H1 (cell line): ENCODE measurements at regions not wholly inside any gene's neighbourhood (a gene's known extent, or its start where the extent isn't known, plus 50 kb on each side); places are given as distances from the start of the nearest gene placed in this dataset.

Source experiments
- CTCF ChIA-PET: fragments of 300-600 bp; sonication (Branson Sonifier 250); formaldehyde crosslinking; loops from one replicate; lab custom pipeline; 2021; ENCODE audit not compliant: partially characterized antibody; lab: Charles Lee
- POLR2A ChIA-PET: fragments of 300-600 bp; sonication (Branson Sonifier 250); formaldehyde crosslinking; loops from one replicate; lab custom pipeline; 2021; ENCODE audit warnings: inconsistent platforms; ENCODE audit not compliant: partially characterized antibody; lab: Charles Lee
- DNase-seq, 2 experiments: peaks; one replicate each; pipeline versions ENCODE4 v3.0.0 to v3.0.0-alpha.2; 2010 to 2022; ENCODE audit warnings: low spot score in 2 of 2, low read depth in 1 of 2, mixed read lengths in 1 of 2
- FAIRE-seq: peaks from 2 replicates; lab custom pipeline; 2011; peaks lifted over from hg19 to GRCh38; lab: Jason Lieb, UNC
- H2AFZ ChIP-seq: 2 replicates; pipeline ENCODE4 v1.8.1; 2012; ENCODE audit warnings: low read length, inconsistent platforms
- H2AK5ac ChIP-seq: 2 replicates; pipeline ENCODE4 v1.6.1; 2013; ENCODE audit warnings: low read depth, low read length
- H2BK120ac ChIP-seq: replicated peaks from 2 replicates; pipeline ENCODE3; 2013; ENCODE audit warnings: low read depth, low read length, inconsistent platforms
- H2BK12ac ChIP-seq: 2 replicates; pipeline ENCODE4 v1.6.1; 2013; ENCODE audit warnings: low read depth, low read length
- H2BK15ac ChIP-seq: 2 replicates; pipeline ENCODE4 v1.6.1; 2013; ENCODE audit warnings: low read length
- H2BK20ac ChIP-seq: 2 replicates; pipeline ENCODE4 v1.6.1; 2013; ENCODE audit warnings: low read length
- H2BK5ac ChIP-seq: 2 replicates; pipeline ENCODE4 v1.6.1; 2013; ENCODE audit warnings: low read depth, low read length
- H3K14ac ChIP-seq: 2 replicates; pipeline ENCODE4 v1.6.1; 2013; ENCODE audit warnings: inconsistent platforms; ENCODE audit not compliant: insufficient read length
- H3K18ac ChIP-seq: 2 replicates; pipeline ENCODE4 v1.6.1; 2013; ENCODE audit warnings: low read length; ENCODE audit errors: extremely low read depth
- H3K23ac ChIP-seq: 2 replicates; pipeline ENCODE4 v1.6.1; 2013; ENCODE audit warnings: inconsistent platforms; ENCODE audit not compliant: insufficient read length
- H3K23me2 ChIP-seq: 2 replicates; pipeline ENCODE4 v1.6.1; 2013; ENCODE audit warnings: low read depth, low read length
- H3K27ac ChIP-seq: 2 replicates; pipeline ENCODE4 v1.6.1; 2011; ENCODE audit warnings: low read depth, low read length, inconsistent platforms
- H3K27me3 ChIP-seq, 4 experiments: replicated peaks in 1 of 4; 1 replicate in 1 of 4; 2 replicates in 3 of 4; pipeline versions ENCODE4 v1.6.1 to v1.8.1; 2011 to 2013; ENCODE audit warnings: low read length in 3 of 4, mild to moderate bottlenecking in 3 of 4, inconsistent platforms in 2 of 4, mixed read lengths in 2 of 4, moderate library complexity in 1 of 4; ENCODE audit not compliant: control insufficient read depth in 3 of 4, insufficient read depth in 3 of 4; ENCODE audit errors: extremely low read depth in 1 of 4
- H3K36me3 ChIP-seq, 4 experiments: 2 replicates each; pipeline versions ENCODE4 v1.6.1 to v1.8.1; 2011 to 2013; ENCODE audit warnings: mild to moderate bottlenecking in 4 of 4, low read length in 3 of 4, moderate library complexity in 2 of 4, control low read depth in 1 of 4, inconsistent platforms in 1 of 4; ENCODE audit not compliant: insufficient read depth in 4 of 4, control insufficient read depth in 2 of 4
- H3K4ac ChIP-seq: replicated peaks from 2 replicates; pipeline ENCODE3; 2013; ENCODE audit warnings: low read length, low read depth, mixed read lengths, inconsistent platforms; ENCODE audit not compliant: insufficient read length
- H3K4me1 ChIP-seq, 4 experiments: replicated peaks in 1 of 4; 1 replicate in 1 of 4; 2 replicates in 3 of 4; pipeline versions ENCODE4 v1.6.1 to v1.8.1; 2011 to 2013; ENCODE audit warnings: low read length in 3 of 4, inconsistent platforms in 2 of 4, mixed read lengths in 1 of 4; ENCODE audit not compliant: insufficient read depth in 4 of 4, control insufficient read depth in 3 of 4
- H3K4me2 ChIP-seq, 2 experiments: 2 replicates each; pipeline versions ENCODE4 v1.6.1 to v1.8.1; 2011 to 2013; ENCODE audit warnings: low read depth in 2 of 2, low read length in 2 of 2, control low read depth in 1 of 2, inconsistent platforms in 1 of 2, mild to moderate bottlenecking in 1 of 2; ENCODE audit not compliant: insufficient read depth in 1 of 2
- H3K4me3 ChIP-seq, 4 experiments: fragments of 200-600, 300-600 bp in 1 of 4; sonication (generic), shearing (Covaris generic), sonication (Bioruptor Twin) in 1 of 4; 2 replicates each; pipeline versions ENCODE4 v1.5.1 to v1.8.1; 2011 to 2016; ENCODE audit warnings: low read length in 4 of 4, low read depth in 3 of 4, control low read depth in 2 of 4, inconsistent platforms in 2 of 4, mild to moderate bottlenecking in 2 of 4, mixed read lengths in 1 of 4, moderate library complexity in 1 of 4; ENCODE audit not compliant: insufficient read depth in 2 of 4; ENCODE audit errors: extremely low read depth in 1 of 4
- H3K56ac ChIP-seq: replicated peaks from 2 replicates; pipeline ENCODE3; 2013; ENCODE audit warnings: low read depth, mild to moderate bottlenecking, mixed read lengths, low read length, inconsistent platforms; ENCODE audit not compliant: insufficient read length
- H3K79me1 ChIP-seq: 2 replicates; pipeline ENCODE4 v1.6.1; 2013; ENCODE audit warnings: low read depth, low read length, control low read depth
- H3K79me2 ChIP-seq, 2 experiments: 2 replicates each; pipeline versions ENCODE4 v1.6.1 to v1.8.1; 2012 to 2013; ENCODE audit warnings: low read length in 2 of 2, mild to moderate bottlenecking in 2 of 2, inconsistent platforms in 1 of 2; ENCODE audit not compliant: insufficient read depth in 2 of 2, control insufficient read depth in 1 of 2
- H3K9ac ChIP-seq, 4 experiments: replicated peaks in 1 of 4; 1 replicate in 1 of 4; 2 replicates in 3 of 4; pipeline versions ENCODE4 v1.6.1 to v1.8.1; 2011 to 2013; ENCODE audit warnings: low read depth in 3 of 4, low read length in 3 of 4, control low read depth in 2 of 4, mild to moderate bottlenecking in 2 of 4, moderate library complexity in 2 of 4, inconsistent platforms in 1 of 4; ENCODE audit errors: extremely low read depth in 1 of 4
- H3K9me3 ChIP-seq, 2 experiments: 2 replicates each; pipeline versions ENCODE4 v1.6.1 to v1.8.1; 2012 to 2013; ENCODE audit warnings: mild to moderate bottlenecking in 2 of 2, moderate library complexity in 2 of 2, control low read depth in 1 of 2, inconsistent platforms in 1 of 2, low read depth in 1 of 2, low read length in 1 of 2, mixed read lengths in 1 of 2; ENCODE audit not compliant: insufficient read depth in 2 of 2
- H4K20me1 ChIP-seq, 2 experiments: replicated peaks in 1 of 2; 2 replicates each; pipeline versions ENCODE3 to v1.8.1; 2011 to 2013; ENCODE audit warnings: inconsistent platforms in 2 of 2, low read length in 2 of 2, mild to moderate bottlenecking in 1 of 2; ENCODE audit not compliant: insufficient read depth in 2 of 2, control insufficient read depth in 1 of 2
- H4K5ac ChIP-seq: 2 replicates; pipeline ENCODE4 v1.6.1; 2013; ENCODE audit warnings: low read length, low read depth, mixed read lengths, inconsistent platforms; ENCODE audit not compliant: insufficient read length
- H4K8ac ChIP-seq: 2 replicates; pipeline ENCODE4 v1.8.0; 2013; ENCODE audit warnings: mild to moderate bottlenecking, moderate library complexity, low read length, inconsistent platforms; ENCODE audit not compliant: insufficient read depth; ENCODE audit errors: extremely low read depth
- H4K91ac ChIP-seq: replicated peaks from 2 replicates; pipeline ENCODE3; 2013; ENCODE audit warnings: low read length, mixed read lengths, inconsistent platforms; ENCODE audit not compliant: insufficient read length
- BRCA1 ChIP-seq: IDR thresholded peaks from 2 replicates; pipeline ENCODE4 v1.6.1; 2012; ENCODE audit warnings: low read depth, low read length, improper control_type of control experiment
- CBX8 ChIP-seq: fragments of 300-800, 300-1000 bp; sonication (generic); IDR thresholded peaks from 2 replicates; pipeline ENCODE4 v1.7.1; 2016; ENCODE audit warnings: low read depth, low read length, borderline replicate concordance
- EP300 ChIP-seq, 2 experiments: IDR thresholded peaks; 1 replicate in 1 of 2; 2 replicates in 1 of 2; pipeline ENCODE4 v1.6.1; 2011 to 2012; ENCODE audit warnings: low read depth in 2 of 2, low read length in 2 of 2, mild to moderate bottlenecking in 2 of 2, borderline replicate concordance in 1 of 2, inconsistent platforms in 1 of 2, moderate library complexity in 1 of 2
- POLR2AphosphoS5 ChIP-seq: IDR thresholded peaks from 2 replicates; pipeline ENCODE4 v1.6.1; 2011; ENCODE audit warnings: low read depth, low read length
- RNF2 ChIP-seq: fragments of 200-900, 300-1000 bp; sonication (generic); IDR thresholded peaks from 2 replicates; pipeline ENCODE4 v1.7.1; 2016; ENCODE audit warnings: borderline replicate concordance, low read depth, mild to moderate bottlenecking, antibody characterized with exemption, low read length; ENCODE audit not compliant: poor library complexity, severe bottlenecking; ENCODE audit errors: missing control alignments
- RXRA ChIP-seq: IDR thresholded peaks from 2 replicates; pipeline ENCODE4 v1.6.1; 2011; ENCODE audit warnings: low read depth, mild to moderate bottlenecking, low read length, moderate library complexity; ENCODE audit not compliant: insufficient read depth
- ZNF274 ChIP-seq: IDR thresholded peaks from 2 replicates; pipeline ENCODE4 v1.7.0; 2012; ENCODE audit warnings: low read length, borderline replicate concordance; ENCODE audit errors: extremely low read depth
- WGBS, 2 experiments: shearing (Covaris generic) in 1 of 2; methylation state at CpG; one replicate each; pipeline versions ENCODE4 v1.1.6 to v1.1.7; 2013 to 2015; ENCODE audit warnings: low lambda C conversion rate in 2 of 2, mixed read lengths in 2 of 2, inconsistent platforms in 1 of 2, low coverage in 1 of 2, missing lambda C conversion rate in 1 of 2; ENCODE audit not compliant: insufficient replicate concordance in 2 of 2, insufficient coverage in 1 of 2, insufficient read length in 1 of 2; ENCODE audit errors: extremely low coverage in 1 of 2, missing lambda C conversion rate in 1 of 2; 5-methylcytosine and 5-hydroxymethylcytosine counted together
- TF ChIP-seq, protein P1 (sequence below): IDR thresholded peaks from 2 replicates; pipeline ENCODE4 v1.6.1; 2011; ENCODE audit warnings: low read depth, mild to moderate bottlenecking, low read length; ENCODE audit not compliant: insufficient read depth

- H2BK12ac ChIP-seq, result no peak overlapping the region
- H3K23ac ChIP-seq, result no peak overlapping the region
- no peak overlapping the region for H2AK5ac ChIP-seq
- no peak overlapping the region for H4K5ac ChIP-seq
- no peak overlapping the region for H2BK15ac ChIP-seq
- H3K27me3 ChIP-seq, result no peaks in the 10 kb centered on the region
- no peak overlapping the region for H2AFZ ChIP-seq
- no peak overlapping the region for H3K27ac ChIP-seq
- H3K4ac ChIP-seq, result no peak overlapping the region
- no peaks in the 10 kb centered on the region for H3K36me3 ChIP-seq
- no peak overlapping the region for H3K9ac ChIP-seq
- FAIRE-seq, result no peak
- H3K79me1 ChIP-seq, result no peaks in the 10 kb centered on the region
- H2BK20ac ChIP-seq, result no peak overlapping the region
- no peak overlapping the region for H3K56ac ChIP-seq
- no peak for DNase-seq
- no peak overlapping the region for H3K14ac ChIP-seq
- TF ChIP-seq ZNF274 (no peak), RXRA (no peak), RNF2 (no peak), POLR2AphosphoS5 (no peak), EP300 (IDR thresholded peaks at IDR 0.05; ENCODE audit: borderline replicate concordance in 1 of 2, low read depth in 2 of 2, low read length in 2 of 2) (no peak), BRCA1 (no peak), CBX8 (no peak)
- TF ChIP-seq, protein P1, sequence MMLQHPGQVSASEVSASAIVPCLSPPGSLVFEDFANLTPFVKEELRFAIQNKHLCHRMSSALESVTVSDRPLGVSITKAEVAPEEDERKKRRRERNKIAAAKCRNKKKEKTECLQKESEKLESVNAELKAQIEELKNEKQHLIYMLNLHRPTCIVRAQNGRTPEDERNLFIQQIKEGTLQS, result no peak
- no peak overlapping the region for H4K91ac ChIP-seq
- H3K4me3 ChIP-seq, result no peak overlapping the region
- ChIA-PET POLR2A (no interaction called here), CTCF (no interaction called here)
- H4K20me1 ChIP-seq, result no peaks in the 10 kb centered on the region
- H4K8ac ChIP-seq, result no peak overlapping the region
- no peak overlapping the region for H3K18ac ChIP-seq
- no peak overlapping the region for H2BK120ac ChIP-seq
- no peak overlapping the region for H2BK5ac ChIP-seq
- H3K23me2 ChIP-seq, result no peaks in the 10 kb centered on the region
- H3K9me3 ChIP-seq, result no peaks in the 10 kb centered on the region
- no peaks in the 10 kb centered on the region for H3K79me2 ChIP-seq
- H3K4me1 ChIP-seq, result no peaks in the 10 kb centered on the region
- no peak overlapping the region for H3K4me2 ChIP-seq
- 76% methylated on average over 2 of the region's 2 CpGs; no CpG with 5 or more reads in 1 of the 2 experiments for WGBS, 2 experiments
Observed at GRCh38 chrX:142299406-142299805, 94.3 kb upstream of the MAGEC2 start.
